GM19239 (cell line): ENCODE measurements at regions not wholly inside any gene's neighbourhood (a gene's known extent, or its start where the extent isn't known, plus 50 kb on each side); places are given as distances from the start of the nearest gene placed in this dataset.

Experiments
- DNase-seq: peaks from one replicate; pipeline ENCODE4 v3.0.0; 2011; ENCODE audit warnings: low spot score; ENCODE audit not compliant: insufficient read length
- FAIRE-seq: peaks from 2 replicates; lab custom pipeline; 2011; peaks lifted over from hg19 to GRCh38; lab: Jason Lieb, UNC

DNA sequence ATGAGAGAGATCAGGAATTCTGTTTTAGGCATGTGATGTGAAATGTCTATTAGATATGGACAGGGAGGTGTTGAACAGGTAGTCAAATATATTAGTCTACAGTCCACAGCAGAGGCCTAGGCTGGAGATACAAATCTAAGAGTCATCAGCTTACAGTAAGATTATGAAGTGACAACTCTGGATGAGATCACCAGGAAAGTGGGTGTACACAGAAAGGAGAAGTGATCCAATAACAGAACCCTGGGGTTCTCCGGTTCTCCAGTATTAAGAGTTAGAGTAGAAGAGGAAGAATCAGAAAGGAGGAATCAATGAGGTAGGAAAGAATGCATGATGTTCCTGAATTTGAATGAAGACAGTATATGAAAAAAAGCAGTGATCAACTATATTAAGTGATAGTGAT is 362.3 kb downstream of the FIGN start:
- DNase-seq (no peak), FAIRE-seq (no peak)

DNA sequence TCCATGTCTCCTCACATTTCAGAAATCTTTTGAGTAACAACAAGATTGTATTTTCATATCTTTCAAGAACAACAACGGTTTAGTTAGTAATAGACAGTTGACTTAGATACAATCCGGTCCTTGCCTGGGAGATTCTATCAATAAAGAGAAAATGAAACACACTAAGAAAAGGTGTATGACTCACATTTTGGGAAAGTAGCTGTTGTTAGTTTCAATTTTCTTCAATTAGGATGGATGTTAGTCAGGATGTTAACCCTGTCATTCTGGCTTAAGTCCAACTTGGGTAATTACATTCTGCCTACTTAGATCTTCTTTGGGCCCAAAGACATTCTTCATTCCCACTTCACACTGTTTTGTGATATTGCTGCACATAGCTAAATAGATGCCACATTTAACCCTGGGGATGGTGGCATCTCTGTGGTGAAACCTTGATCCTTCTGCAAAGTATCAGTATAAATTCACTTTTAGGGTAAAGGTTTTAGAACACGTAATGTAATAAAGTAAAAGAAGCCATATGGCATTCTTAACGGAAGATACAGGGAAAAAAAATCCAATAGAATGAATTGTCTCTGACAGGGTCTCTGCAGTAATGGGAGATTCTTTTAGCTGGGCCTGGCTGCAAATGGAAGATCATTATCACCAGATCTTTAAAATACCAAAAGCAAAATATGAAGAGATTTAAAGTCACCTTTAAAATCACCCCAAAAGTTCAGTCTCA is 365.5 kb downstream of the FIGN start:
- FAIRE-seq, result no peak
- DNase-seq, result no peak

DNA sequence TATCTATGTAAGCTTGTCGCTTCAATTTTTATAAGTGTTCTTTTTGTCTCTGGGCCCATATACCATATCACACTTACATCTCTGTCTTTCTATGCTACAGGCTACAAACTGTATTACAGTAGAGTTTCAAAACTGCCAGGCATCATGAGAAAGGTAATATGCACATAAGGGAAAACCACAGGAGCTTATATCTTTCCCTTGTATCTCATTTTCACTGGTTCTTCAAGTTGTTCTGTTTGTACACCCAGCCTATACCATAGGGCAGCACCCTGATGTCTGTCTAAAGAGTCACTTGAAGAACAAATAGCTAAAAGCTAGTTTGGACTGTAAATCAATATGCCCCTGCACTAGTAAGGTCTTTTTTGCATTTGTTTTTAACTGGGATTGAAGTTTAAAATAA is 366.7 kb downstream of the FIGN start:
- FAIRE-seq (no peak), DNase-seq (no peak)

DNA sequence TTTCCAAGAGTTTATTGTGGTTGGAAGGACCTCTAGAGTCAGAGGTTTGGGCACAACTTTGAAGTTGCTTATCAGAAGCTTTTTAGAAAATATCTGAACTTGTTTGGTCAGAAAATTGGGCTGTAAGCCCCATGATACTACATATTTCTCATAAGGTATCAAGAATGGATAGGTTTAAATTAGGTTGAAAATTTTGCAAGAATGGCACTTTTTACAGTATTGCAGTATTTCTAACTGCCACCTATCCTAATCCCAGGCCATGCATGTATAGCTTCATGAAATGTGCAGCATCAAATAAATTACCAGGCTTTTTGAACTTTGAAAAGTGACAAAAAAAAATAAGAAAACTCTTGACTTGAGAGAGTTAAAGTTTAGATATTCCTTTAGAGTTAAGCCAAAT is 367.2 kb downstream of the FIGN start:
- DNase-seq (no peak), FAIRE-seq (no peak)

DNA sequence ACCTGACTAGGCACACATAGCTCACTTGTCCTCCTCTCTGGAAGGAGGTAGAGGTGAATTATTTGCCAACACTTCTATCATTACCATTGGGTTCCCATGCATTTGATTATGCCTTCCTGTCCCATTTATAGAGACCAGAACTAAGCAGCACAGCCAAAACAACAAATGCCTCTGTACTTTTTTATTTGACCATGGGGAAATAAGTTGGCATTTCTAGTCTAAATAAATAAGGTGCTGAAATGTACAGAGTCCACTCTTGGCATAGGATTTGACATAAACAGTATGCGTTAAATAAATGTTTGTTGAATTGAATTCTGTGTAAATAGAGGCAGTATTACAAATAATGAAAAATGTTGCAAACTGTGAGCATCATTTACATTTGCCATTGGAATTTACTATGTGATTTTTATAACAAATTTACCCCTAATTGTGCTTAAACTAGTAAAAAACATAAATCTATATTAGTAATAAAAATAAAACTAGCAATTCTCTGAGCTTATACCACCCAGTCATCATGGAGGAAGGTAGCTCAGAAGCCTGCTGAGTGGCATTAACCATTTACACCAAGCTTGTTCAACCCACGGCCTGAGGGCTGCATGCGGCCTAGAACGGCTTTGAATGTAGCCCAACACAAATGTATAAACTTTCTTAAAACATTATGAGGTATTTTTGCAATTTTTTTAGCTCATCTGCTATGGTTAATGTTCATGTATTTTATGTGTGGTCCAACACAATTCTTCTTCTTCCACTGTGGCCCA is 367.8 kb downstream of the FIGN start:
- FAIRE-seq (no peak), DNase-seq (no peak)

DNA sequence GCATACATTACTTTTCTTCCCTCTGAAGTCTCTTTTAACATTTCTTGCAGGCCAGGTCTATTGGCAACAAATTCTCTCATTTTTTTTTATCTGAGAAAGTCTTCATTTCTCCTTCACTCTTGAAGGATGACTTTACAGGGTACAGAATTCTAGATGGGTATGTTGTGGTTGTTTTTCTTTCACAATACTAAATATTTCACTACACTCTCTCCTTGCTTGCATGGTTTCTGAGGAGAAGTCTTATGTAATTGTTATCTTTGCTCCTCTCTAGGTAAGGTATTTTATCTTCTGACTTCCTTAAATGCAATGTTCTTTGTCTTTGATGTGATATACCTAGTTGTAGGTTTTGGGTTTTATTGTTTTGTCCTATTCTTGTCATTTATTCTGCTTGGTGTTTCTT is 371.1 kb downstream of the FIGN start:
- DNase-seq, result no peak
- FAIRE-seq, result no peak

DNA sequence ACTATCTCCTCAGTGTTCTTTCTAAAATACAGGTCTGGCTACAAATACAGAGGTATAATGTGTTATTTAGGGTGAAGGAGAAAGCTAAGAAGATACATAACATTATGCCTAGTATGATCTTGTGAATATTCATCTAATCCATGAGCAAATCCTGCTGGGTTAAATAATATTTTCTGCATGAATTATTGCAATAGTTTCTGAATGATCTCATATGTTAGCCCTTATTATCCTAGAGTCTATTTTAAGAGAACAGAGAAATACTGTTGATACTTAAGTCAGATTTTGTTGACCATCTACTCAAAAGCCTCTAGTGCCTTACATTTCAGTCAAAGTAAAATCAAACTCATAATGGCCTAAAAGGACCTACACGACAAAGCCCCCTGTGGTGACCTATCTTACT is 382.3 kb downstream of the FIGN start:
- FAIRE-seq (no peak), DNase-seq (no peak)

DNA sequence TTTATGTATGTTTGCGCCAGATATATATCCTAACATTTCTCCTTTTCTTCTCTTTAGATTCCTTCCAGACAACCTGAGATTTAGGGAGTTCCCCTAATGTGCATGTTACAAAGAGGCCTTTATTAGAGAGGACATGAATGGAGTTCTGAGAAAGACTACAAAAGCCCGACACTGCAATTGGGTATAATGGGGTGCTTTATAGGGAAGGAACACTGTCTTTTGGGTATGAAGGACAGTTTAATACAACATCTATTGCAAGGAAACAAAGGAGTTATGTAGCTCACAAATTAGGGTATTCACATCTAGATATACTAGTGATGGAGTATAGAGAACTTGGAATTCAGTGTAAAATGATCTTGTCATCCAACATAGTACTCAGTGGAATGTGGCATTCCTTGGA is 383.8 kb downstream of the FIGN start:
- FAIRE-seq (no peak), DNase-seq (no peak)

DNA sequence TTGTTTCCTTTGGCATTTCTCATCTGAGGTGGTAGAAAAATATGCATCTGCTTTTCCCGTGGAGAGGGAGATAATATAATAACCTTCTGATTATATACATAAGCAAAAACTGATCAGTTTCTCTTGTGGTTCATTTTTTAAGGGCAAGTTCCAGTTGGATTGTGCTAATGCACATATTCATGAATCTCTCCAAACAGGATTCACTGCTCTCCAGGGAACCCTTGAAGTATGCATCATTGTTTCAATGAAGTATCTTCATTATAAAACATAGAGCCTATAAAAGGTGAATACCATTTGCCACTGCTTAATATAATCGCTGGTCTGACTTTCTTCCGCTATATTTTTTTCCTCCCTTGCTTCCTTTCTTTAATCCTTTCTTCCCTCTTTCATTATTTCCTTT is 384.7 kb downstream of the FIGN start:
- FAIRE-seq (no peak), DNase-seq (no peak)

DNA sequence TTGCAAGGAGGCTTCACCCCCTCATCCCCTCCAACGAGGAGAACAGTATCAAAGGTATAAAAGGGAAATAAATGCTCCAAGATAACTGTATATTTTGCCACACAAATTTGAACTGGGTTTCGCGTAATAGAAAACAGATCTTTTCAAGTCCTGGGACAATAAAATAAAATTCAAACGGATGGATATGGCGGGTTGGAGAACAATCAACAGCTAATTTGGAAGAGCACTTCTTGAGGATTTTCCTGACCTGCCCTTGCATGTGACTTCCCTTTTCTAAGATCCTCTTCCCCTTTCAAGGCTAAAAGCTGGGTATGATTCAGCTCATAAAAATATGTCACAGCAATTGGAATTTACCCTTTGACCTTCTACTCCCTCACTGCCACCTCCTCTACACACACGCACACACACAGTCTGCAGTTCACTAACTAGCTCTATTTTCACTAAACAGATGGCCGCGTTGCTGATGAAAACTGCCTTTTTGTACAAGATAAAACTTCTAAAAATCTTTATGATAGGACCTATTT is 386.9 kb downstream of the FIGN start:
- DNase-seq (no peak), FAIRE-seq (no peak)

DNA sequence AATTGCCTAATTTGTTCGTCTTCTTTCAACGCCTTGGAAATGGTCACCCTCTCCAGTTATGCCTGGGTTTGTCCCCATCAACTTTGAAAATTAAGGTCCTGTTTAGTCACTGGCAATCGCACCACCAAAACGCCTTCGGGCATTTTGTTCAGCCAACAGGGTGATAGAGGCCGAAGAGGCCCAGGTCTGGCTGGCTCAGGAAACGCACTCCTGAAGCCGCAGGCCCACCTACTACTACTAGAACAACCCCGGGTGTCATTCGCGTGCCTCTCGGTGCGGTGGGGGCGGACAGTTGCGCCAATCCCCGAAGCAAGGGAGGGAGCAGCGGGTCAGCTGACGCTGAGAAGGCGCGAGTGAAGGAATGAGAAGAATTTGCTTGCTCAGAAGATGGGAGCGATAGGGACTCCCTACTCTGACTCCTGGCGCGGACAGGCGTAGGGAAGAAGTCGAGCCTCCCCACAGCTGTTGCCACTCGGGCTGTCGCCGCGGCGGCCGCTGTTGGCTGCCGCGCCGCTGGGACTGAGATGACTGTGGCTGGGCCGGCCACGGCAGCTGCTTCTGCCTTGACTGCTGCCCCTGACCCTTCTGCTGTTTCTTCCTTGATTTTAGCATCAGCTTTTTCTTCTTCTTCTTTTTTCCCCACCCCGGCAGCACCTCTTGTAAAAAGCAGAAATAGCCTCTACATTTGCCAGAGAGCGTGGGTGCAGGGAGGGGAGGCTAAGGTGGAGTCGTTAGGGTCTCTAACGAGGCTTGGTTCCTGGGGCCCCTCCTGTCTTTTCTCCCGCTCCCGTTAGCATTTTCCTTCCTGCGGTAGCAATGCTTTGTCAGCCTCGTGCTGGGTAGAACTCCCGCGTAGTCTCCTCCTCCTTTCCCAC is 387.6 kb downstream of the FIGN start:
- FAIRE-seq (no peak), DNase-seq (no peak)

DNA sequence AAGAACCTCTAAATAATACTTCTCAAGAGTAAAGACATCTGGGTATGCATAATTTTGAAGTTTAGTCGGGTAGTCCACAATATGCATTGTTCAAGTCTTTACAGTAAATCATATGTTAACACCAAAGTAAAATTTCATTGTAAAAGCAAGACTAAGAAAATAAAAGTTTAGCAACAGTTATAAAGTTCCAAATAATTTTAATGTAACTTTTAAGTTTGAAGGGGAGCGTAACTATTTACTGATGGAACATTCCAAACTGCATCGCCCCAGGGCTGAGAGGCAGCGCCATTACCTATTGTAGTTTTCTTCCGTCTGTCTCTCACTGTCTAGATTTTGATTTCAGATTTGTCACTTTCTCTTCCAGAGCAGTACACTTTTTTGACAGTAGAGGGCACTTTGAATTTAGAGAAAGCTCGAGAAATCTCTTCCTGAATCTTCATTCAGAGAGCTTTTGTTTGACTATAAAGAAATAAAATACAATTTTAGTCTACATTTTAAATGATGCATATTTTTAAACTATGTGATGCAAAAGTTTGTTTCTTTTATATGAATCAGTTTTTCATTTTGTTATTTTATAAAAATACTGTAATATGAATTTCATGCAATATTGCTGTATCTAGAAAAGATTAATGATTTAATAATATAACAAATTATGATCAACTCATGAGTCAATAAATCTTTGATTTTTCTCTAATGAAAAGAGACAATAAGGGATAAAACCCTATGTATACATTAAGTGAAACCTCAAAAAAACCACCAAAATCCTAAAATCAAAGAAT is 389.8 kb downstream of the FIGN start:
- FAIRE-seq (peak; percentile 47), DNase-seq (peak; percentile 20)

DNA sequence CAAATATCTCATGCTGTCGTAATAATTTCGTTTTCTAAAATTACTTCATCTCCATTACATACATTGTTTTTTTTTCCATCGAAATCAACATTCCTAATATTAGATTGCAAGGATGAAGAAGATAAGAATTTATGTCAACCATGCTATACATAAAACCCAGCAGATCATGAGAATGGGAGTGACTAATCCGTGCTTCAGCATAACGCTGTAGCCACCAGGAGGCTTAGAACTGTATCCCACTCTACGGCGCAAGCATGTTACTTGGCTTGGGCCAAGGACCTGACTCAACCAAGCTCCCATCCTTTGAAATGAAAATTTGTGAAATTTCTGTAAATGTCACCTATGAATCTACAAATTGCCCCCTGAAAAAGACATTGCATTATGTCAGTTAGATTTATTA is 392.5 kb downstream of the FIGN start:
- no peak for DNase-seq
- no peak for FAIRE-seq

DNA sequence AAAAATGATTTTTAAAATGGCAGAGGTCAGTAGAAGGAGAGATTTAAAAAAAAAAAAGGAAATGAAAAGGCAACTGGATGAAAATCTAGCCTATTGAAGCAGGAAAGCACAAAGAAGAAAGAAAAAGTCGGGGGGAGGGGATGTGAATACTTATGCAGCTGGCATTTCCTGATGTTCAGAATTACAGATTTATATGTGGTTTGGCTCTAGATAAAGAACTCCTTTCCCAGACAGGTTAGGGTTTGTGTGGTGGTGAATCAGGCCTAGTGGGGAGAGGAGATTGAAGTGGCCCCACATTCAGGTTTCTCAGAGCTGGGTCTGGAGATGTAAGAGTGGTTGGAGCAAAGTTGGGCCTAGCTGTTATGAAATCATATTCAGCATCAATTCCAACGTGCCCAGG is 394.4 kb downstream of the FIGN start:
- DNase-seq, result no peak
- FAIRE-seq, result no peak

DNA sequence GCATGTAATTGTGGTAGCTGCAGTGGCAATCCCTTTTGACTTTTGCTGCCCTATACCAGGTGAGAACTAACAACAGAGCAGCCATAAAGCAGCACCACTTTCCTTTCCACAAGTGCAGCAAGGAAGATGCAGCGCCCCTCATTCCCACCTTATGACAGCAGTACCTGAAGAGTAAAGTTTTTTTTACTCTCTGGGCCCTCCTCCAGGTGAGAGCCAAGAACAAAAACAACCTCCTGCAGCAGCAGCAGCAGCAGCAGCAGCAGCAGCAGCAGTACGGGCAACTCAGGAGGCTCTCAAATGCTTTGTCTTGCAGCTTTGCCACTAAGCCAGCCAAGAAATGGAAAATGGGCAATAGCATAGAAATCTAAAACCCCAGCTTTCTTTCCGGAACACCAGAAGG is 397.5 kb downstream of the FIGN start:
- no peak for DNase-seq
- no peak for FAIRE-seq

DNA sequence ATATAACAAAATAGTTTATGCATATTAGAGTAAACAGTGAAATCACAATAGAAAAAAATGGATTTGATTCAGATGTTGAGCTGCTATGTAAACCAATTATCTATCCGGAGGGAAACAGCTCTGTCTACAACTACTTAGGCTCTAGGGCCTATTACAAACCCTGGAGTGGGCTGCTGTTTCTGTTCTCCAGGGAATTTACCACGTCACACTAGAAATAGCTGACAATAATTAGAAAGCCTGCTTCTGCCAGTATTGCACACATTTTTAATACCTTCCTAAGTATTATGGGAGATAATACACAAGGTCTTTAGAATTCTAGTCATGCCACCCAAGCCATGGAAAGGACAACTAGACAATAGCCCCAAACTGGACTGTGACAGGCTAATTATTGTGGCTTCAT is 411.1 kb downstream of the FIGN start:
- DNase-seq (no peak), FAIRE-seq (no peak)

DNA sequence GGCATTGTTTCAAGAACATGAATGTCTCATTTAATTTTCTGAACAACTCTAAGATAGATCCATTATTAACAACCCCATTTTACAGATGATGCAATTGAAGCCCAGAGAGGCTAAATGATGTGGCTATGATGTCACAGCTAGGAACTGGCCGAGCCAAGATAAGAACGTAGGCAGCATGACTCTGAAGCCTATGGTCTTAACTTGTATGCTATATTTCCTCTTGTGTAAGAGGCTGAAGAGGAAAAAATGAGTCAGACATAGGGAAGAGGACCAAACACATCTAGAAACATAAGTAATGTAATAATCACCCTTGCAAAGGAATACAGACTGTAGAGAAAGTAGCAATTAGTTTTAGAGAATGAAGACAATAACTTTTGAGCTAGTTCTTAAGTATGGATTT is 416.8 kb downstream of the FIGN start:
- no peak for FAIRE-seq
- DNase-seq, result no peak

DNA sequence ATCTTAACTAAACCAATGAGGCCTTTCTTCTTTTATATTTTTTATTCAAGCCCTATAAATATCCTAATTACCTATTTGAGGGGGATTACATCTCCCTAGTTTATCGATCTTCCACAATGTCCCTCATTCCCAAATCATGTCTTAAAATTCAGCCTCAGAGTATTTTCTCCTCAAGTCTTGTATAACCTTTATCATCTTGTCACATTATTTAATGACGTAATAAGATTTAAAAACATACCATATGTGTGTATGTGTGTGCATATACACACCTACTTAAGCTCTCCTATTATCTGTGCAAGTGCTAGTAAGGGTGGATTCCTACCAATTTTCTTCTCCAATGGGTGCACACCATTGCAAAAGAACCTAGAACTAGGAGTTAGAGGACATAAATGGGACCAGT is 421.1 kb downstream of the FIGN start:
- FAIRE-seq, result no peak

DNA sequence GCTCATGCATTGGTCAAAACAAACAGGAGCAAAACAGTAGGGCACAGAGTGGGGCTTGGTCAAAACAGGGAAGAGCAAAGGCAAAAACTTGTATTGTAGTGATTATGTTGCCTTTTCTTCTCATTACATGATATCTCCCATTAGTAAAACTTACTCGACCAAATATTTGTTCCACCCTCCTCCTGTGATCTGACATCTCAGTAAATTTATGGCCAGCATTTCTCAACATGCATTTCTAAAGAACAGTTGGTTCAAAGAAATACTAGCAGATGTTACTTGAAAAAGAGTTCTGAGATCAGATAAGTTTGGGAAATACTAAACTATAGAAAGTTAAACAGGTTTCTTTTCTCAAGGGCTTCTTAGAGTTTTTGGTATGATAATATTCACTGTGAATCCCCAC is 423.1 kb downstream of the FIGN start:
- FAIRE-seq, result no peak
- DNase-seq, result no peak

More for the DNA sequence above, 421.1 kb downstream of the FIGN start:
- DNase-seq, result no peak

DNA sequence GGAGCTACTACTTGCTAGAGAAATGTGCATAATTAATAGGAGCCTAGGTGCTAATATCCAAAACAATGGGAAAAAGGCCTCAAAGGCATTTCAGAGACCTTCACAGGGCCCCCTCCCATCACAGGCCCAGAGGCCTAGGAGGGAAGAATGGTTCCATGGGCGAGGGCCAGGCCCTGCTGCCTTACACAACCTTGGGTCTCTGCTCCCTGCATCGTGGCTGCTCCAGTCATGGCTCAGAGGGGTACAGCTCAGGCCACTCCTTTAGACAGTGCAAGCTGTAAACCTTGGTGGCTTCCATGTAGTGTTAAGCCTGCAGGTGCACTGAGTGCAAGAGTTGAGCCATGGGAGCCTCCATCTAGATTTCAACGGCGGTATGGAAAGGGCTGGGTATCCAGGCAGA is 429.2 kb downstream of the FIGN start:
- no peak for FAIRE-seq

More for the DNA sequence above, 429.2 kb downstream of the FIGN start:
- DNase-seq, result no peak
